ENCODE measurements at regions not wholly inside any gene's neighbourhood (a gene's known extent, or its start where the extent isn't known, plus 50 kb on each side); places are given as distances from the start of the nearest gene placed in this dataset.

- CTCF ChIA-PET: no interaction called here
- DNase-seq: no peak
- Mint-ChIP-seq H3K4me1 (no peaks in the 10 kb centered on the region), H3K27me3 (no peaks in the 10 kb centered on the region), H3K4me3 (no peak overlapping the region), H3K9me3 (no peaks in the 10 kb centered on the region), H3K36me3 (no peaks in the 10 kb centered on the region), H3K27ac (no peak overlapping the region)
These were observed 273.9 kb upstream of the RTL1 start for GRCh38 chr14:101177301-101177971.

GRCh38 chr14:101178184-101179072 lies 274.9 kb upstream of the RTL1 start:
- CTCF ChIA-PET: no interaction called here
- no peak for DNase-seq
- Mint-ChIP-seq H3K27me3 (no peaks in the 10 kb centered on the region), H3K4me3 (no peak overlapping the region), H3K27ac (no peak overlapping the region), H3K36me3 (no peaks in the 10 kb centered on the region), H3K9me3 (no peaks in the 10 kb centered on the region), H3K4me1 (no peaks in the 10 kb centered on the region)

GRCh38 chr14:101179691-101180211 lies 276.2 kb upstream of the RTL1 start:
- no peak for DNase-seq
- H3K36me3 Mint-ChIP-seq: no peaks in the 10 kb centered on the region
- H3K27ac Mint-ChIP-seq: no peak overlapping the region
- H3K27me3 Mint-ChIP-seq: no peaks in the 10 kb centered on the region
- CTCF ChIA-PET: no interaction called here
- H3K4me1 Mint-ChIP-seq: no peaks in the 10 kb centered on the region
- H3K9me3 Mint-ChIP-seq: no peaks in the 10 kb centered on the region
- no peak overlapping the region for H3K4me3 Mint-ChIP-seq

GRCh38 chr14:101181446-101182313 lies 278.2 kb upstream of the RTL1 start:
- CTCF ChIA-PET: no interaction called here
- Mint-ChIP-seq H3K36me3 (no peaks in the 10 kb centered on the region), H3K4me3 (no peak overlapping the region), H3K4me1 (no peaks in the 10 kb centered on the region), H3K9me3 (no peaks in the 10 kb centered on the region), H3K27me3 (no peaks in the 10 kb centered on the region), H3K27ac (no peak overlapping the region)
- no peak for DNase-seq

- H3K27ac Mint-ChIP-seq: no peak overlapping the region
- no peak for DNase-seq
- CTCF ChIA-PET: no interaction called here
- no peaks in the 10 kb centered on the region for H3K4me1 Mint-ChIP-seq
- no peaks in the 10 kb centered on the region for H3K36me3 Mint-ChIP-seq
- no peaks in the 10 kb centered on the region for H3K9me3 Mint-ChIP-seq
- no peaks in the 10 kb centered on the region for H3K27me3 Mint-ChIP-seq
- H3K4me3 Mint-ChIP-seq: no peak overlapping the region
These were observed 279.0 kb upstream of the RTL1 start for GRCh38 chr14:101182476-101182875.

GRCh38 chr14:101183376-101184103 lies 280.0 kb upstream of the RTL1 start:
- no peak for DNase-seq
- H3K27me3 Mint-ChIP-seq: no peaks in the 10 kb centered on the region
- CTCF ChIA-PET: no interaction called here

GRCh38 chr14:101184104-101184455 lies 280.6 kb upstream of the RTL1 start:
- Mint-ChIP-seq H3K9me3 (no peaks in the 10 kb centered on the region), H3K27ac (no peak overlapping the region), H3K4me3 (no peak overlapping the region), H3K36me3 (no peaks in the 10 kb centered on the region), H3K4me1 (no peaks in the 10 kb centered on the region), H3K27me3 (no peaks in the 10 kb centered on the region)
- no peak for DNase-seq
- CTCF ChIA-PET: no interaction called here

More at GRCh38 chr14:101183376-101184103, 280.0 kb upstream of the RTL1 start:
- H3K36me3 Mint-ChIP-seq: no peaks in the 10 kb centered on the region
- no peak overlapping the region for H3K4me3 Mint-ChIP-seq
- no peaks in the 10 kb centered on the region for H3K9me3 Mint-ChIP-seq
- no peaks in the 10 kb centered on the region for H3K4me1 Mint-ChIP-seq
- no peak overlapping the region for H3K27ac Mint-ChIP-seq

GRCh38 chr14:101184572-101184971 lies 281.1 kb upstream of the RTL1 start:
- H3K4me3 Mint-ChIP-seq: no peak overlapping the region
- no peaks in the 10 kb centered on the region for H3K9me3 Mint-ChIP-seq
- CTCF ChIA-PET: no interaction called here
- H3K36me3 Mint-ChIP-seq: no peaks in the 10 kb centered on the region
- H3K27ac Mint-ChIP-seq: no peak overlapping the region
- no peak for DNase-seq
- H3K27me3 Mint-ChIP-seq: no peaks in the 10 kb centered on the region
- no peaks in the 10 kb centered on the region for H3K4me1 Mint-ChIP-seq

- no peak overlapping the region for H3K4me3 Mint-ChIP-seq
These were observed 281.7 kb upstream of the RTL1 start for GRCh38 chr14:101185073-101185835.

GRCh38 chr14:101185946-101186345 lies 282.4 kb upstream of the RTL1 start:
- H3K4me1 Mint-ChIP-seq: no peaks in the 10 kb centered on the region
- no peak overlapping the region for H3K27ac Mint-ChIP-seq
- H3K9me3 Mint-ChIP-seq: no peaks in the 10 kb centered on the region
- no peak overlapping the region for H3K4me3 Mint-ChIP-seq
- no peaks in the 10 kb centered on the region for H3K36me3 Mint-ChIP-seq
- no peak for DNase-seq
- CTCF ChIA-PET: no interaction called here
- no peaks in the 10 kb centered on the region for H3K27me3 Mint-ChIP-seq

More at GRCh38 chr14:101185073-101185835, 281.7 kb upstream of the RTL1 start:
- H3K4me1 Mint-ChIP-seq: no peaks in the 10 kb centered on the region
- H3K36me3 Mint-ChIP-seq: no peaks in the 10 kb centered on the region
- H3K27ac Mint-ChIP-seq: no peak overlapping the region
- CTCF ChIA-PET: no interaction called here
- H3K27me3 Mint-ChIP-seq: no peaks in the 10 kb centered on the region
- no peak for DNase-seq
- H3K9me3 Mint-ChIP-seq: no peaks in the 10 kb centered on the region

GRCh38 chr14:101186544-101186943 lies 283.0 kb upstream of the RTL1 start:
- DNase-seq: no peak
- no peak overlapping the region for H3K4me3 Mint-ChIP-seq
- no peaks in the 10 kb centered on the region for H3K36me3 Mint-ChIP-seq
- H3K9me3 Mint-ChIP-seq: no peaks in the 10 kb centered on the region
- H3K27me3 Mint-ChIP-seq: no peaks in the 10 kb centered on the region
- H3K4me1 Mint-ChIP-seq: no peaks in the 10 kb centered on the region
- H3K27ac Mint-ChIP-seq: no peak overlapping the region
- CTCF ChIA-PET: no interaction called here

- Mint-ChIP-seq H3K9me3 (no peaks in the 10 kb centered on the region), H3K4me3 (no peak overlapping the region), H3K27me3 (no peaks in the 10 kb centered on the region), H3K27ac (no peak overlapping the region), H3K36me3 (no peaks in the 10 kb centered on the region), H3K4me1 (no peaks in the 10 kb centered on the region)
- CTCF ChIA-PET: no interaction called here
- DNase-seq: no peak
These were observed 283.7 kb upstream of the RTL1 start for GRCh38 chr14:101186992-101187815.
